Breast epithelium (tissue), 4 donors: ENCODE measurements at regions not wholly inside any gene's neighbourhood (a gene's known extent, or its start where the extent isn't known, plus 50 kb on each side); places are given as distances from the start of the nearest gene placed in this dataset.

Experiments
- DNase-seq, 2 donors: peaks; one replicate each; pipeline ENCODE4 v3.0.0-alpha.2; 2019; ENCODE audit warnings: low spot score in 2 of 2
- H3K27ac ChIP-seq, 2 donors: fragments of 200-600 bp; sonication (generic) in 1 of 2; one replicate each; pipeline ENCODE4 v1.5.1; 2016 to 2019; ENCODE audit warnings: mild to moderate bottlenecking in 1 of 2
- H3K27me3 ChIP-seq, 2 donors: fragments of 200-600 bp; sonication (generic) in 1 of 2; one replicate each; pipeline versions ENCODE4 v1.5.1 to v1.6.0; 2017 to 2019; ENCODE audit warnings: control low read depth in 1 of 2, mild to moderate bottlenecking in 1 of 2
- H3K36me3 ChIP-seq: fragments of 200-600 bp; one replicate; pipeline ENCODE4 v1.5.1; 2019
- H3K4me1 ChIP-seq, 2 donors: fragments of 200-600 bp; sonication (generic); one replicate each; pipeline ENCODE4 v1.5.1; 2016 to 2019; ENCODE audit warnings: control low read depth in 1 of 2
- H3K4me3 ChIP-seq, 3 donors: fragments of 200-600 bp; sonication (generic); 1 replicate in 2 of 3; 2 replicates in 1 of 3; pipeline ENCODE4 v1.5.1; 2016 to 2019; ENCODE audit warnings: mild to moderate bottlenecking in 3 of 3, moderate library complexity in 2 of 3
- H3K9me3 ChIP-seq, 2 donors: fragments of 200-600 bp; sonication (generic) in 1 of 2; one replicate each; pipeline ENCODE4 v1.5.1; 2016 to 2019; ENCODE audit warnings: control low read depth in 1 of 2
- POLR2A ChIP-seq: fragments of 450-650 bp; IDR thresholded peaks from one replicate; pipeline ENCODE4 v1.6.1; 2016; ENCODE audit warnings: antibody characterized with exemption, mild to moderate bottlenecking, moderate library complexity
- POLR2AphosphoS5 ChIP-seq, 3 donors: sonication (generic); formaldehyde crosslinking; IDR thresholded peaks; one replicate each; pipeline ENCODE4 v1.6.1; 2017; ENCODE audit warnings: antibody characterized with exemption in 3 of 3
- intact Hi-C: fragments of 100-400 bp; cut with DNase I; formaldehyde crosslinking; loops from one replicate; pipeline ENCODE4 v1.15.1; 2023; ENCODE audit warnings: low total_unique reads
- TF ChIP-seq, protein P1 (sequence below), 3 donors: fragments of 450-650 bp; IDR thresholded peaks; one replicate each; pipeline ENCODE4 v1.5.1; 2016 to 2017; ENCODE audit warnings: antibody characterized with exemption in 3 of 3, mild to moderate bottlenecking in 3 of 3, moderate library complexity in 3 of 3

DNA sequence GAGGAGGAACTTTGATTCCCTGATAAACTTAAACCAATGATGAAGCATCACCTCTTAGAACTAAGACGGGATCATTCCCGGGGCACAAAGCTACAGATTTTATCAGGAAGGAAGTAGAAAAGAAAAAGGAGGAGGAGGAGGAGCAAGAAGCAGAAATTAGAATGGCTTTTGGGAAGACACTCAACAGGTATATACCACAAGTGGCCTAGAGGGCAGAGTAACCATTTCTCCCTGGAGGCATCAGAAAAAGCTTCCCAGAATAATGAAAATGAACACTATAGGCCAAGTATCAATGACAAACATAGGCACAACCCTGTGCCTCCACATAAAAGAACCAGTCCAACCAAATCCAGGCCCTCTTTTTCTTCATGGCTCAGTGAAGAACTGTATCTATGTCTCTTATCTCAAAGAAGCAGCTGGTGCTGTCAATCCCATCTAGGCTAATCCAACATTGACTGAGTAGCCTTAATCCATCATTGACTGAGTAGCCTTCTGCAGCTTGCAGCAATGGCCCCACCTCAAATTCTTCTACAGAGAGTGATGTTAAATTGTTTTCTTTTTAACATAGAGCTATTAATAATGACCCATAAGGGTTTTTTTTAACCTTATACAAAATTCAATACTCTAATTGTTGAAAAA lies 178.8 kb upstream of the KIF2A start:
- Histone ChIP-seq H3K27ac (no peak overlapping the region), H3K4me3 (no peak overlapping the region), H3K27me3 (no peaks in the 10 kb centered on the region), H3K4me1 (no peaks in the 10 kb centered on the region), H3K36me3 (no peaks in the 10 kb centered on the region), H3K9me3 (no peaks in the 10 kb centered on the region)
- DNase-seq, result no peak
- intact Hi-C loops, result no loop called here
- TF ChIP-seq POLR2A (no peak), POLR2AphosphoS5 (IDR thresholded peaks at IDR 0.05) (no peak)
- TF ChIP-seq, protein P1, sequence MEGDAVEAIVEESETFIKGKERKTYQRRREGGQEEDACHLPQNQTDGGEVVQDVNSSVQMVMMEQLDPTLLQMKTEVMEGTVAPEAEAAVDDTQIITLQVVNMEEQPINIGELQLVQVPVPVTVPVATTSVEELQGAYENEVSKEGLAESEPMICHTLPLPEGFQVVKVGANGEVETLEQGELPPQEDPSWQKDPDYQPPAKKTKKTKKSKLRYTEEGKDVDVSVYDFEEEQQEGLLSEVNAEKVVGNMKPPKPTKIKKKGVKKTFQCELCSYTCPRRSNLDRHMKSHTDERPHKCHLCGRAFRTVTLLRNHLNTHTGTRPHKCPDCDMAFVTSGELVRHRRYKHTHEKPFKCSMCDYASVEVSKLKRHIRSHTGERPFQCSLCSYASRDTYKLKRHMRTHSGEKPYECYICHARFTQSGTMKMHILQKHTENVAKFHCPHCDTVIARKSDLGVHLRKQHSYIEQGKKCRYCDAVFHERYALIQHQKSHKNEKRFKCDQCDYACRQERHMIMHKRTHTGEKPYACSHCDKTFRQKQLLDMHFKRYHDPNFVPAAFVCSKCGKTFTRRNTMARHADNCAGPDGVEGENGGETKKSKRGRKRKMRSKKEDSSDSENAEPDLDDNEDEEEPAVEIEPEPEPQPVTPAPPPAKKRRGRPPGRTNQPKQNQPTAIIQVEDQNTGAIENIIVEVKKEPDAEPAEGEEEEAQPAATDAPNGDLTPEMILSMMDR (IDR thresholded peaks at IDR 0.05), result no peak

DNA sequence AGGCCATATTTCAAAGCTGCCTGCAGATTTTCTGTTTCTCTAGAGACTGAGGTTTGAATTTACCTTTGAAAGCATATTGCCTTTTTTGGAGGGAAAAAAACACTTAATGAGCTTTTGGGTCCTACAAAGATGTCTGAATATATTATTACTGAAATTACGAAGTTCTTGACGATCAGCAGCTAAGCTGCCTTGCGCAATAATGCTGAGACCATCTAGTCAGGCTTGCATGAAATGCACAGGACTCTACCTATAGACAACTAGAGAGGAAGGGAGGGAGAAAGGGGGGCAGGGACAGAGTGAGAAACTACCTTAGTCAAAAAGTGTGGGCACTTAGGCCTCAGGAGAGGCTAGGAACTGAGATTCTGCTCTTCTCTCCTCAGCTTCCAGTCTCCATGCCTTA lies 175.9 kb upstream of the KIF2A start:
- H3K36me3 ChIP-seq, result no peaks in the 10 kb centered on the region
- H3K9me3 ChIP-seq, result no peaks in the 10 kb centered on the region
- no peak for DNase-seq
- intact Hi-C loops, result no loop called here
- no peak overlapping the region for H3K4me3 ChIP-seq
- H3K27ac ChIP-seq, result no peak overlapping the region
- H3K4me1 ChIP-seq, result no peaks in the 10 kb centered on the region
- no peaks in the 10 kb centered on the region for H3K27me3 ChIP-seq
- TF ChIP-seq POLR2A (no peak), POLR2AphosphoS5 (IDR thresholded peaks at IDR 0.05) (no peak)
- TF ChIP-seq, protein P1 (IDR thresholded peaks at IDR 0.05), result no peak

DNA sequence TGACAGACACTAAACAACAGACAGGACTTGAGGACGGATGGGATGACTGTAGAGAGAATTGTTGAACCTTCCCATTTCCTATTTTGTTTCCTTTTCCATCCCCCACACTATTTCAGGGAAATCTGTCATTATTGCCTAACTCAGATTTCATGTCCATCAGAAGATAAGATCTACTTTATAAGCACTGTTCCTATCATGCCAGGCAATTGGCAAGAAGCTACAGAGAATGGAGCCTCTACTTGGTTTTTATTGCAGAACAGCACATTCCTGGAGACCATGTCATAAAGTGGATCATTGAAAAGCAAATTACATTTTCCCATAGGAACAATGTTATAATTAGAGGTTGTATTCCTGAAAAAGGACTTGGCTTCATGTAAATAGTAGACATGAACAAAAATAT lies 173.7 kb upstream of the KIF2A start:
- H3K27ac ChIP-seq, result no peak overlapping the region
- H3K4me1 ChIP-seq, result no peaks in the 10 kb centered on the region
- intact Hi-C loops, result no loop called here
- no peaks in the 10 kb centered on the region for H3K9me3 ChIP-seq
- no peaks in the 10 kb centered on the region for H3K27me3 ChIP-seq
- H3K4me3 ChIP-seq, result no peak overlapping the region
- H3K36me3 ChIP-seq, result no peaks in the 10 kb centered on the region
- DNase-seq, result no peak
- TF ChIP-seq POLR2AphosphoS5 (IDR thresholded peaks at IDR 0.05), result no peak
- TF ChIP-seq, protein P1 (IDR thresholded peaks at IDR 0.05), result no peak
- no peak for TF ChIP-seq POLR2A

DNA sequence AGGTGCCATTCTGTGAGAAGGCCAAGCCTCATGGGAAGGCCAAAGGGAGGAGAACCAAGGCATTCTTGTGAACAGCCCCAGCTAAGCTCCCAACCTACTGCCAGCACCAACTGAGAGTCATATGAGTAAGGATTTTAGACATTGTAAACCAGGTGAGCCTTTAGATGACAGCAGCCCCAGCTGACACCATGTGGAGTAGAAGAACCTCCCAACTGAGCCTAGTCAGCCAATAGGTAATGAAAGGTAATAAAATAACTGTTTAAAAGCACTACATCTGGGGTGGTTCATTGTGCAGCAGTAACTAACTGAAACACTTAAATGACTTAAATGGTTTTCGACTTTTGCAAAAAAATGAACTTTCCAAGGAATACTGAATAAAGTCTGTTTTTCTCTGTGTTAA lies 172.6 kb upstream of the KIF2A start:
- DNase-seq, result no peak
- Histone ChIP-seq H3K27ac (no peak overlapping the region), H3K4me3 (no peak overlapping the region), H3K9me3 (no peaks in the 10 kb centered on the region), H3K27me3 (peaks cover 0 to 1% of the 10 kb centered on the region in 2 donors), H3K36me3 (no peaks in the 10 kb centered on the region), H3K4me1 (no peaks in the 10 kb centered on the region)
- TF ChIP-seq POLR2A (no peak), POLR2AphosphoS5 (IDR thresholded peaks at IDR 0.05) (no peak)
- TF ChIP-seq, protein P1 (IDR thresholded peaks at IDR 0.05), result no peak
- intact Hi-C loops, result no loop called here

DNA sequence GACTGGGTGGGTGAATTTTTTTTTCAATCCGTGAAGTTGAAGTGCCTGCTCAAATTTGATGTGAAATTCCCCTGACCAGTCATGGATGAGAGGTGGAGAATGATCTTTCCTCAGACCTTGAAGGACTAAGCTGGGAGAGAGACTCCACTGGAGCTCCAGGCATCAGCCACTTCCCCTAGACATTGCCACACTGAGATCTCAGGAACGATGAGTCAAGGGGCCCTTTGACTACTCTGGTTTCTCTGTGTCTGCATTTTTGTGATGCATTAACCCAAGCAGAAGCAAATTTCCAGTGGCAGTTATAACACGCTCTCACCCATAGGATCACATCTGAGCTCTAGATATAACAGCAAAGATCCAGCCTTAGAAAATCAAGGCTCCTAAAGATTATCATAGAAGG lies 171.2 kb upstream of the KIF2A start:
- no peak for DNase-seq
- intact Hi-C loops, result no loop called here
- no peaks in the 10 kb centered on the region for H3K9me3 ChIP-seq
- H3K4me1 ChIP-seq, result no peaks in the 10 kb centered on the region
- H3K4me3 ChIP-seq, result no peak overlapping the region
- no peak overlapping the region for H3K27ac ChIP-seq
- H3K36me3 ChIP-seq, result no peaks in the 10 kb centered on the region
- peaks cover 0 to 4% of the 10 kb centered on the region in 2 donors for H3K27me3 ChIP-seq
- TF ChIP-seq POLR2A (no peak), POLR2AphosphoS5 (IDR thresholded peaks at IDR 0.05) (no peak)
- TF ChIP-seq, protein P1 (IDR thresholded peaks at IDR 0.05), result no peak
